ENCODE measurements at regions not wholly inside any gene's neighbourhood (a gene's known extent, or its start where the extent isn't known, plus 50 kb on each side); places are given as distances from the start of the nearest gene placed in this dataset.

DNA sequence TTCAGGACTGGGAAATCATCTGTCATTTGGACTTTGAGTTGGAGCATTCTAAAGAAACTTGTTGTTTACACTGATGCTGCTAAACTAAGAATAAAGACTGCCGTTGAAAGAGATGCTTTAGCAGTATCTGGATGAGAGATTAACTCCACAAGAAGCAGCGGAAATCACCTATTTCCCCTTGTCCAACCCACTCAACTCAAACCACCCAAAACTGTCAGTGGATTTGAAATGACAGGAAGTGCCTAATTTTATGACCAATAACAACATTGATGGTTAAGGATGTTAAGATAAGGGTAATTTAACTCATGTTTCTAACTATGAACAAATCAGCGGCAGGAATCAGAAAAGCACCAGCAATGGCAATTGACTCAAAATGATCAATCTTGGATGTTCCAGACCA lies 110.8 kb upstream of the NR2F2 start:
- ATAC-seq: no peak
- TF ChIP-seq ZC3H10 (CRISPR knock-in tag; IDR thresholded peaks at IDR 0.05): no peak
- no peak for TF ChIP-seq TCF4 (CRISPR knock-in tag; IDR thresholded peaks at IDR 0.05; ENCODE audit: borderline replicate concordance)
- TF ChIP-seq, protein P1, sequence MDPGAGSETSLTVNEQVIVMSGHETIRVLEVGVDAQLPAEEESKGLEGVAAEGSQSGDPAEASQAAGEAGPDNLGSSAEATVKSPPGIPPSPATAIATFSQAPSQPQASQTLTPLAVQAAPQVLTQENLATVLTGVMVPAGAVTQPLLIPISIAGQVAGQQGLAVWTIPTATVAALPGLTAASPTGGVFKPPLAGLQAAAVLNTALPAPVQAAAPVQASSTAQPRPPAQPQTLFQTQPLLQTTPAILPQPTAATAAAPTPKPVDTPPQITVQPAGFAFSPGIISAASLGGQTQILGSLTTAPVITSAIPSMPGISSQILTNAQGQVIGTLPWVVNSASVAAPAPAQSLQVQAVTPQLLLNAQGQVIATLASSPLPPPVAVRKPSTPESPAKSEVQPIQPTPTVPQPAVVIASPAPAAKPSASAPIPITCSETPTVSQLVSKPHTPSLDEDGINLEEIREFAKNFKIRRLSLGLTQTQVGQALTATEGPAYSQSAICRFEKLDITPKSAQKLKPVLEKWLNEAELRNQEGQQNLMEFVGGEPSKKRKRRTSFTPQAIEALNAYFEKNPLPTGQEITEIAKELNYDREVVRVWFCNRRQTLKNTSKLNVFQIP (CRISPR knock-in tag; IDR thresholded peaks at IDR 0.05; ENCODE audit: borderline replicate concordance, low read depth): no peak
- TF ChIP-seq OSR1 (CRISPR knock-in tag; IDR thresholded peaks at IDR 0.05): no peak
- TF ChIP-seq ISL1 (CRISPR knock-in tag; IDR thresholded peaks at IDR 0.05): no peak
- TF ChIP-seq ESRRG (CRISPR knock-in tag; IDR thresholded peaks at IDR 0.05): no peak
- no peak for TF ChIP-seq PPARA (CRISPR knock-in tag; IDR thresholded peaks at IDR 0.05; ENCODE audit: borderline replicate concordance)
- TF ChIP-seq, protein P2, sequence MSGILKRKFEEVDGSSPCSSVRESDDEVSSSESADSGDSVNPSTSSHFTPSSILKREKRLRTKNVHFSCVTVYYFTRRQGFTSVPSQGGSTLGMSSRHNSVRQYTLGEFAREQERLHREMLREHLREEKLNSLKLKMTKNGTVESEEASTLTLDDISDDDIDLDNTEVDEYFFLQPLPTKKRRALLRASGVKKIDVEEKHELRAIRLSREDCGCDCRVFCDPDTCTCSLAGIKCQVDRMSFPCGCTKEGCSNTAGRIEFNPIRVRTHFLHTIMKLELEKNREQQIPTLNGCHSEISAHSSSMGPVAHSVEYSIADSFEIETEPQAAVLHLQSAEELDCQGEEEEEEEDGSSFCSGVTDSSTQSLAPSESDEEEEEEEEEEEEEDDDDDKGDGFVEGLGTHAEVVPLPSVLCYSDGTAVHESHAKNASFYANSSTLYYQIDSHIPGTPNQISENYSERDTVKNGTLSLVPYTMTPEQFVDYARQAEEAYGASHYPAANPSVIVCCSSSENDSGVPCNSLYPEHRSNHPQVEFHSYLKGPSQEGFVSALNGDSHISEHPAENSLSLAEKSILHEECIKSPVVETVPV (CRISPR knock-in tag; IDR thresholded peaks at IDR 0.05): no peak
- TF ChIP-seq ZFP30 (CRISPR knock-in tag; IDR thresholded peaks at IDR 0.05): no peak
- TF ChIP-seq, protein P3, sequence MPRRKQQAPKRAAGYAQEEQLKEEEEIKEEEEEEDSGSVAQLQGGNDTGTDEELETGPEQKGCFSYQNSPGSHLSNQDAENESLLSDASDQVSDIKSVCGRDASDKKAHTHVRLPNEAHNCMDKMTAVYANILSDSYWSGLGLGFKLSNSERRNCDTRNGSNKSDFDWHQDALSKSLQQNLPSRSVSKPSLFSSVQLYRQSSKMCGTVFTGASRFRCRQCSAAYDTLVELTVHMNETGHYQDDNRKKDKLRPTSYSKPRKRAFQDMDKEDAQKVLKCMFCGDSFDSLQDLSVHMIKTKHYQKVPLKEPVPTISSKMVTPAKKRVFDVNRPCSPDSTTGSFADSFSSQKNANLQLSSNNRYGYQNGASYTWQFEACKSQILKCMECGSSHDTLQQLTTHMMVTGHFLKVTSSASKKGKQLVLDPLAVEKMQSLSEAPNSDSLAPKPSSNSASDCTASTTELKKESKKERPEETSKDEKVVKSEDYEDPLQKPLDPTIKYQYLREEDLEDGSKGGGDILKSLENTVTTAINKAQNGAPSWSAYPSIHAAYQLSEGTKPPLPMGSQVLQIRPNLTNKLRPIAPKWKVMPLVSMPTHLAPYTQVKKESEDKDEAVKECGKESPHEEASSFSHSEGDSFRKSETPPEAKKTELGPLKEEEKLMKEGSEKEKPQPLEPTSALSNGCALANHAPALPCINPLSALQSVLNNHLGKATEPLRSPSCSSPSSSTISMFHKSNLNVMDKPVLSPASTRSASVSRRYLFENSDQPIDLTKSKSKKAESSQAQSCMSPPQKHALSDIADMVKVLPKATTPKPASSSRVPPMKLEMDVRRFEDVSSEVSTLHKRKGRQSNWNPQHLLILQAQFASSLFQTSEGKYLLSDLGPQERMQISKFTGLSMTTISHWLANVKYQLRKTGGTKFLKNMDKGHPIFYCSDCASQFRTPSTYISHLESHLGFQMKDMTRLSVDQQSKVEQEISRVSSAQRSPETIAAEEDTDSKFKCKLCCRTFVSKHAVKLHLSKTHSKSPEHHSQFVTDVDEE (CRISPR knock-in tag; IDR thresholded peaks at IDR 0.05): no peak
- TF ChIP-seq ZNF8 (CRISPR knock-in tag; IDR thresholded peaks at IDR 0.05): no peak
- no peak for TF ChIP-seq ARNTL (CRISPR knock-in tag; IDR thresholded peaks at IDR 0.05; ENCODE audit: borderline replicate concordance, low read depth)

DNA sequence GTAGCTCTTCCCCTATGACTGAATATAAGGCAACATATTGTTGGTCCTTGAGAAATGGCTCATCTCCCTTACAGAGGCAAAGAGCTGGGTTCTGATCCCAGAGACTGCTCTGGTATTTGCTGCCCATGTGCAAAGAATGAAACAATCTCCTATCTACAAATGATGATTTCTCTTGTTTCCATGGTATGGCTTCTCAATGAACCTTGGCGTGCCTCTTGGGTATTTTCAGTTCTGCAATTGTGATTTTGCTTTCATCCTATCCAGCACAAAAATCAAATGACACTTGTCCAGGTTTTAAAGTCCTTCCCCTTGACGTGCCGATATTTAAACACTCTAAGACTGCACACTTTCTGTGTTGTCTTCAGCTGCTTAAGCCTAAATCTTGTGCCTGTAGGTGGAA lies 109.8 kb upstream of the NR2F2 start:
- no peak for TF ChIP-seq GLIS3 (CRISPR knock-in tag; IDR thresholded peaks at IDR 0.05)
- no peak for TF ChIP-seq ZNF70 (CRISPR knock-in tag; IDR thresholded peaks at IDR 0.05)
- TF ChIP-seq ZNF8 (CRISPR knock-in tag; IDR thresholded peaks at IDR 0.05): no peak
- no peak for TF ChIP-seq OSR1 (CRISPR knock-in tag; IDR thresholded peaks at IDR 0.05)
- TF ChIP-seq TCF4 (CRISPR knock-in tag; IDR thresholded peaks at IDR 0.05; ENCODE audit: borderline replicate concordance): no peak
- TF ChIP-seq BACH2 (CRISPR knock-in tag; IDR thresholded peaks at IDR 0.05; ENCODE audit: borderline replicate concordance): no peak
- no peak for TF ChIP-seq RARB (CRISPR knock-in tag; IDR thresholded peaks at IDR 0.05)
- ATAC-seq: no peak

DNA sequence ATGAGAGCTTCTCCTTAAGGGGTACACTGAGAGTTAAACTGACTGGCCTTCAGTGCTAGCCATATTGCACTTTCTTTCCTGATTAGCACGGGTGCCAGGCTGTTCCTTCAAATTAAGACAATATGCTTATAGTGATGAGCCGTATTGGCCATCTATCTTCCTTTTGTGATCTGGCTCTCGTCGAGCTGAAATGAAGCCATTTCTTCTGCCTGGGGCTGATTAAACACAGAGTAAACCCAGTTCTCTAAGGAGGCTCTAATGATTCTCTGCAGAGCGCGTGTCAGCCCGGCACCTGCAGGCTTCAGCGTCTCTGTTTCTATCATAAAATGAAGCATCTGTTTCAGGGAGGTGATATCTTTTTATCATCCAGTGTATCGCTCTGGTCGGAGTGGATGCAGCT lies 107.5 kb upstream of the NR2F2 start:
- TF ChIP-seq BACH2 (CRISPR knock-in tag; IDR thresholded peaks at IDR 0.05; ENCODE audit: borderline replicate concordance): no peak
- TF ChIP-seq ZNF70 (CRISPR knock-in tag; IDR thresholded peaks at IDR 0.05): no peak
- TF ChIP-seq ISL1 (CRISPR knock-in tag; IDR thresholded peaks at IDR 0.05): no peak
- no peak for TF ChIP-seq TCF4 (CRISPR knock-in tag; IDR thresholded peaks at IDR 0.05; ENCODE audit: borderline replicate concordance)
- TF ChIP-seq ESRRG (CRISPR knock-in tag; IDR thresholded peaks at IDR 0.05): no peak
- TF ChIP-seq, protein P4, sequence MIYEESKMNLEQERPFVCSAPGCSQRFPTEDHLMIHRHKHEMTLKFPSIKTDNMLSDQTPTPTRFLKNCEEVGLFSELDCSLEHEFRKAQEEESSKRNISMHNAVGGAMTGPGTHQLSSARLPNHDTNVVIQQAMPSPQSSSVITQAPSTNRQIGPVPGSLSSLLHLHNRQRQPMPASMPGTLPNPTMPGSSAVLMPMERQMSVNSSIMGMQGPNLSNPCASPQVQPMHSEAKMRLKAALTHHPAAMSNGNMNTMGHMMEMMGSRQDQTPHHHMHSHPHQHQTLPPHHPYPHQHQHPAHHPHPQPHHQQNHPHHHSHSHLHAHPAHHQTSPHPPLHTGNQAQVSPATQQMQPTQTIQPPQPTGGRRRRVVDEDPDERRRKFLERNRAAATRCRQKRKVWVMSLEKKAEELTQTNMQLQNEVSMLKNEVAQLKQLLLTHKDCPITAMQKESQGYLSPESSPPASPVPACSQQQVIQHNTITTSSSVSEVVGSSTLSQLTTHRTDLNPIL (CRISPR knock-in tag; IDR thresholded peaks at IDR 0.05; ENCODE audit: low read depth): no peak
- no peak for TF ChIP-seq ZFP3 (CRISPR knock-in tag; IDR thresholded peaks at IDR 0.05)
- no peak for ATAC-seq

DNA sequence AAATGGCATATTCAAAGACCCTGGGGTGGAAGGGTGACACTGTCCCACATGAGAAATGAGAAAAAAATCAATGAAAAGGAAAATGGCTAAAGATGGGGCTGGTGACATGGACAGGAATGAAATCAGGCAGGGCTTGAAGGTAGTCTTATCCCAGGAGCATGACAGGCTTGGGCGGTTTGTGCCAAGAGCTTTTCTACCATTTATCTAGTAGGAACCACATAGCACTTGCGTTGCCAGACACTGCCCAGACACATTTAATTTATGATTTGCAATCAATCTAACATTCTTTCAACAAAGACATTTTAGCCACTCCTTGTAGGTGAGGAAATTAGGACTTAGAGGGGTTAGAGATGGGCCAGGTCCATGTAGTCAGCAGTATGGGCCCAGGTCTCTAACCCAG lies 106.6 kb upstream of the NR2F2 start:
- ATAC-seq: no peak
- TF ChIP-seq ZNF565 (CRISPR knock-in tag; conservative IDR thresholded peaks at IDR 0.05; ENCODE audit: low read depth) (no peak), ZNF8 (CRISPR knock-in tag; IDR thresholded peaks at IDR 0.05) (no peak), BACH2 (CRISPR knock-in tag; IDR thresholded peaks at IDR 0.05; ENCODE audit: borderline replicate concordance) (no peak), ESRRG (CRISPR knock-in tag; IDR thresholded peaks at IDR 0.05) (no peak), CSDC2 (CRISPR knock-in tag; IDR thresholded peaks at IDR 0.05) (no peak), RARB (CRISPR knock-in tag; IDR thresholded peaks at IDR 0.05) (no peak), OSR1 (CRISPR knock-in tag; IDR thresholded peaks at IDR 0.05) (no peak), TCF4 (CRISPR knock-in tag; IDR thresholded peaks at IDR 0.05; ENCODE audit: borderline replicate concordance) (no peak), TOX (CRISPR knock-in tag; IDR thresholded peaks at IDR 0.05; ENCODE audit: borderline replicate concordance) (no peak), PPARA (CRISPR knock-in tag; IDR thresholded peaks at IDR 0.05; ENCODE audit: borderline replicate concordance) (no peak), ZNF70 (CRISPR knock-in tag; IDR thresholded peaks at IDR 0.05) (no peak), ARNTL (CRISPR knock-in tag; IDR thresholded peaks at IDR 0.05; ENCODE audit: borderline replicate concordance, low read depth) (no peak), GLIS3 (CRISPR knock-in tag; IDR thresholded peaks at IDR 0.05) (no peak)
- TF ChIP-seq, protein P4 (CRISPR knock-in tag; IDR thresholded peaks at IDR 0.05; ENCODE audit: low read depth): no peak
- TF ChIP-seq, protein P3 (CRISPR knock-in tag; IDR thresholded peaks at IDR 0.05): no peak

Data from SK-N-SH treated with all-trans-retinoic acid at 6 μM for 48 hours (cell line).